Stimulated activated CD8-positive, alpha-beta memory T cell treated with anti-CD3 and anti-CD28 coated beads, Interleukin-12 subunit alpha, Interleukin-12 subunit beta, amount 100 ng/mL, for 24 hours (primary cell): ENCODE measurements at regions not wholly inside any gene's neighbourhood (a gene's known extent, or its start where the extent isn't known, plus 50 kb on each side); places are given as distances from the start of the nearest gene placed in this dataset.

ENCODE experiments used
- DNase-seq: peaks from one replicate; pipeline ENCODE4 v3.0.0-alpha.2; 2020; ENCODE audit errors: extremely low read depth

GRCh38 chr1:88371436-88372023 is 312.5 kb upstream of the PKN2 start:
- no peak for DNase-seq

- DNase-seq, result no peak
Measured at GRCh38 chr1:88375977-88376376, 308.1 kb upstream of the PKN2 start.

- DNase-seq, result no peak
Measured at GRCh38 chr1:88376421-88376820, 307.7 kb upstream of the PKN2 start.

- no peak for DNase-seq
Measured at GRCh38 chr1:88378560-88378959, 305.5 kb upstream of the PKN2 start.

- no peak for DNase-seq
Measured at GRCh38 chr1:88394958-88395357, 289.1 kb upstream of the PKN2 start.

- no peak for DNase-seq
Measured at GRCh38 chr1:88398338-88398737, 285.7 kb upstream of the PKN2 start.

GRCh38 chr1:88399690-88400089 is 284.4 kb upstream of the PKN2 start:
- DNase-seq, result no peak

GRCh38 chr1:88401313-88401712 is 282.8 kb upstream of the PKN2 start:
- no peak for DNase-seq

GRCh38 chr1:88404582-88404981 is 279.5 kb upstream of the PKN2 start:
- DNase-seq, result no peak

- DNase-seq, result no peak
Measured at GRCh38 chr1:88407248-88407647, 276.8 kb upstream of the PKN2 start.

- no peak for DNase-seq
Measured at GRCh38 chr1:88421997-88422396, 262.1 kb upstream of the PKN2 start.

GRCh38 chr1:88433556-88433955 is 250.5 kb upstream of the PKN2 start:
- no peak for DNase-seq

- no peak for DNase-seq
Measured at GRCh38 chr1:88434836-88435235, 249.2 kb upstream of the PKN2 start.

GRCh38 chr1:88441022-88441421 is 243.1 kb upstream of the PKN2 start:
- no peak for DNase-seq

GRCh38 chr1:88451856-88452255 is 232.2 kb upstream of the PKN2 start:
- DNase-seq, result no peak

- DNase-seq, result no peak
Measured at GRCh38 chr1:88453295-88453694, 230.8 kb upstream of the PKN2 start.

- no peak for DNase-seq
Measured at GRCh38 chr1:88454781-88455180, 229.3 kb upstream of the PKN2 start.

- DNase-seq, result no peak
Measured at GRCh38 chr1:88455621-88456256, 228.3 kb upstream of the PKN2 start.

GRCh38 chr1:88457197-88457596 is 226.9 kb upstream of the PKN2 start:
- DNase-seq, result no peak

GRCh38 chr1:88461007-88461406 is 223.1 kb upstream of the PKN2 start:
- no peak for DNase-seq

GRCh38 chr1:88462096-88462487 is 222.0 kb upstream of the PKN2 start:
- no peak for DNase-seq

GRCh38 chr1:88462488-88463261 is 221.4 kb upstream of the PKN2 start:
- DNase-seq, result no peak

- no peak for DNase-seq
Measured at GRCh38 chr1:88463401-88463985, 220.6 kb upstream of the PKN2 start.
